Stomach (tissue), 8 donors: ENCODE measurements at regions not wholly inside any gene's neighbourhood (a gene's known extent, or its start where the extent isn't known, plus 50 kb on each side); places are given as distances from the start of the nearest gene placed in this dataset.

Experiments used
- DNase-seq, 2 donors: peaks; one replicate each; pipeline versions ENCODE4 v3.0.0 to v3.0.0-alpha.2; 2013 to 2019
- H3K27ac ChIP-seq, 5 donors: fragments of 200-600 bp in 4 of 5; sonication (generic) in 4 of 5; one replicate each; pipeline ENCODE4 v1.5.1; 2013 to 2019; ENCODE audit warnings: mild to moderate bottlenecking in 1 of 5, moderate library complexity in 1 of 5
- H3K27me3 ChIP-seq, 3 donors: fragments of 200-600 bp; sonication (generic); one replicate each; pipeline ENCODE4 v1.5.1; 2017 to 2019; ENCODE audit warnings: mixed run types in 1 of 3
- H3K36me3 ChIP-seq, 4 donors: fragments of 200-600 bp; sonication (generic); 1 replicate in 3 of 4; 2 replicates in 1 of 4; pipeline ENCODE4 v1.5.1; 2016 to 2019
- H3K4me1 ChIP-seq, 4 donors: fragments of 200-600 bp; sonication (generic); one replicate each; pipeline ENCODE4 v1.5.1; 2016 to 2019
- H3K4me3 ChIP-seq, 4 donors: fragments of 200-600 bp; sonication (generic) in 3 of 4; one replicate each; pipeline ENCODE4 v1.5.1; 2016 to 2019; ENCODE audit warnings: mild to moderate bottlenecking in 1 of 4
- H3K9me3 ChIP-seq, 4 donors: fragments of 200-600 bp; sonication (generic); one replicate each; pipeline ENCODE4 v1.5.1; 2016 to 2019
- EP300 ChIP-seq: sonication (generic); formaldehyde crosslinking; IDR thresholded peaks from one replicate; pipeline ENCODE4 v1.6.1; 2017; ENCODE audit warnings: antibody characterized with exemption
- POLR2A ChIP-seq, 4 donors: fragments of 450-650 bp; IDR thresholded peaks; one replicate each; pipeline ENCODE4 v1.6.1; 2016; ENCODE audit warnings: antibody characterized with exemption in 4 of 4, control low read depth in 2 of 4, mild to moderate bottlenecking in 1 of 4, moderate library complexity in 1 of 4
- POLR2AphosphoS5 ChIP-seq, 3 donors: sonication (generic); formaldehyde crosslinking; IDR thresholded peaks; one replicate each; pipeline ENCODE4 v1.6.1; 2016; ENCODE audit warnings: antibody characterized with exemption in 3 of 3
- WGBS, 5 donors: extraction: QIAGEN DNeasy Blood & Tissue Kit in 3 of 5; methylation state at CpG; one replicate each; pipeline versions ENCODE4 v1.1.5 to v1.1.7; 2013 to 2018; 5-methylcytosine and 5-hydroxymethylcytosine counted together
- intact Hi-C: fragments of 100-400 bp; cut with DNase I; formaldehyde crosslinking; loops from one replicate; pipeline ENCODE4 v1.15.1; 2023; ENCODE audit warnings: low total_unique reads
- TF ChIP-seq, protein P1 (sequence below), 7 experiments: fragments of 450-650 bp in 4 of 7; fragments of 200-600 bp in 3 of 7; sonication (generic) in 3 of 7; IDR thresholded peaks; one replicate each; pipeline ENCODE4 v1.5.1; 2016 to 2019; ENCODE audit warnings: antibody characterized with exemption in 7 of 7, control low read depth in 2 of 7, mild to moderate bottlenecking in 1 of 7
- donor health status: healthy with polysubstance abuse.
- donor health status: Bipolar disorder and iron deficiency.
- donor health status: healthy.

DNA sequence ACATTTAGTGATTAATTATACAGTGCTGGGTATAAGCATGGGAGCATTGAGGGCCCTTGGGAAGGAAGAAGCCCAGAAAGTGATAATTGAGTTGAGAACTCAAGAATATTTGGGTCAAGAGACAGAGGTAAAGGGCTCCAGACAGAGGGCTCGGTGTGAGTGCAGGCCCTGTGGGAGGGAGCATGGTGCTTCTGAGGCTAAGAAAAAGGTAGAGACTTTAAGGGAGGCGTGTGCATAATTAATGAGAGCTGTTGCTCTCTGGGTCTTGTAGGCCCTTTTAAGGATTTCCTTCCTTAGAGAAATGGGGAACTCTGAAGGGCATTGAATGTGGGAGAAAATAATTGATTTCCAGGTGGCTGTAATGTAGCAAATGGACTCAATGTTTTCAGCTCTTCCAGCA is 735.0 kb upstream of the POU3F3 start:
- Histone ChIP-seq H3K9me3 (no peaks in the 10 kb centered on the region), H3K27me3 (no peaks in the 10 kb centered on the region), H3K36me3 (no peaks in the 10 kb centered on the region), H3K4me1 (no peaks in the 10 kb centered on the region), H3K27ac (no peak overlapping the region), H3K4me3 (no peak overlapping the region)
- no peak for DNase-seq
- 62 to 86% (median 67%) methylated on average over 2 of the region's 2 CpGs for WGBS, 5 donors
- intact Hi-C loops = no loop called here
- TF ChIP-seq POLR2AphosphoS5 (IDR thresholded peaks at IDR 0.05) = no peak
- TF ChIP-seq, protein P1, sequence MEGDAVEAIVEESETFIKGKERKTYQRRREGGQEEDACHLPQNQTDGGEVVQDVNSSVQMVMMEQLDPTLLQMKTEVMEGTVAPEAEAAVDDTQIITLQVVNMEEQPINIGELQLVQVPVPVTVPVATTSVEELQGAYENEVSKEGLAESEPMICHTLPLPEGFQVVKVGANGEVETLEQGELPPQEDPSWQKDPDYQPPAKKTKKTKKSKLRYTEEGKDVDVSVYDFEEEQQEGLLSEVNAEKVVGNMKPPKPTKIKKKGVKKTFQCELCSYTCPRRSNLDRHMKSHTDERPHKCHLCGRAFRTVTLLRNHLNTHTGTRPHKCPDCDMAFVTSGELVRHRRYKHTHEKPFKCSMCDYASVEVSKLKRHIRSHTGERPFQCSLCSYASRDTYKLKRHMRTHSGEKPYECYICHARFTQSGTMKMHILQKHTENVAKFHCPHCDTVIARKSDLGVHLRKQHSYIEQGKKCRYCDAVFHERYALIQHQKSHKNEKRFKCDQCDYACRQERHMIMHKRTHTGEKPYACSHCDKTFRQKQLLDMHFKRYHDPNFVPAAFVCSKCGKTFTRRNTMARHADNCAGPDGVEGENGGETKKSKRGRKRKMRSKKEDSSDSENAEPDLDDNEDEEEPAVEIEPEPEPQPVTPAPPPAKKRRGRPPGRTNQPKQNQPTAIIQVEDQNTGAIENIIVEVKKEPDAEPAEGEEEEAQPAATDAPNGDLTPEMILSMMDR (IDR thresholded peaks at IDR 0.05) = no peak
- no peak for TF ChIP-seq POLR2A (IDR thresholded peaks at IDR 0.05)

DNA sequence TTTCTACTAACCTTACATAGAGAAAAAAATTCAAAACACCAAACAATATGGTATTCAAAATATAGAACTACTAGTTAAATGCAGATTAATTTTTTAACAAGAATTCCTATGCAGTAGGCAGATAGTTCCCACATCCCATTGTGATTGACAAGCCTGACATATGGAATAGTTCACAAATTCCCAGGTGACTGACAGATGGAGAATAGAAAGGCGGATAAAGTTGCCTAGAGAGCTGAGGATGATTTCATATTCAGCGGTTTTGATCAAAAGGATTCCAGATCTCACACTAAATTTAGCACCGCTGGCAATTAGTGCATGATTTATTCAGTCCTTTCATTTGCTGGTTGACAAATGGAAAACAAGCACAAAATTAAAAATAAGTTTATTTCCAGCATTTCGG is 733.7 kb upstream of the POU3F3 start:
- intact Hi-C loops = no loop called here
- no peak for DNase-seq
- WGBS, 5 donors = 89 to 94% (median 91%) methylated on average over 4 of the region's 4 CpGs

GRCh38 chr2:104125096-104125495 is 728.8 kb upstream of the POU3F3 start:
- WGBS, 5 donors = 53 to 61% (median 59%) methylated on average over 2 of the region's 2 CpGs

More for the DNA sequence above, 733.7 kb upstream of the POU3F3 start:
- Histone ChIP-seq H3K4me1 (no peaks in the 10 kb centered on the region), H3K9me3 (no peaks in the 10 kb centered on the region), H3K27me3 (no peaks in the 10 kb centered on the region), H3K27ac (no peak overlapping the region), H3K36me3 (no peaks in the 10 kb centered on the region), H3K4me3 (no peak overlapping the region)
- no peak for TF ChIP-seq EP300
- no peak for TF ChIP-seq POLR2A (IDR thresholded peaks at IDR 0.05)
- TF ChIP-seq, protein P1 (IDR thresholded peaks at IDR 0.05) = no peak
- no peak for TF ChIP-seq POLR2AphosphoS5 (IDR thresholded peaks at IDR 0.05)

DNA sequence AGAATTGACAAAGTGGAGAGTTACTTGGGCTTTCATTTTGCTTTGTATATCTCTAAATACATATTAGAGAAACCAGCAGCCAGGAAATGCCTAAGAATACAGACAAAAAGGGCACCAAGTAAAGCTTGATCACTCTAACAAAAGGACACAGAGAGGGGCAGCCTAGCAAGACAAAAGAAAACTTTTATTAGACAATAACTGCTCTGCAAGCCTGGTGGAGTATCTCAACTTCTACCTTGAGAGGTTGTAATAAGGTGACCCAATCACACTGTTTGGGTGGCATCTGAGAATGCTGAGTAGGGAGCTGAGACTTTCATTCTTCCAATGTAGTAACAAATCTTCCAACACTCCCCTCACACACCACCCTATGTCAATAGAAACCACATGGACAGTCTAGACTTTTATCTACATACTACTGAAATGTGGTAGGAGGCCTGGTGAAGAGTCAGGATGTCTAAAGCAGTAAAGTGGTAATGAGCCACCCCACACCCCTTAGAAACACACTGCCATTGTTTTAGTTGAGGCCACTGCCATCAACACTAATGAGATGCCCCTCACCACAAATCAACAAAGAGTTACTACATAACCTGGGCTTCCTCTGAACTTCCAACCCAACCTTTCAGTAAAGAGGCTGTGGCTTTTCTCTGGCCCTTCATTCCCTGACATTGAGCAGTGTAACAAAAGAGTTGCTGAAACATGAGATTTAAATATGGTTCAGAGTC is 726.7 kb upstream of the POU3F3 start:
- H3K27ac ChIP-seq = no peak overlapping the region
- DNase-seq = no peak
- no peaks in the 10 kb centered on the region for H3K27me3 ChIP-seq
- no peak for TF ChIP-seq POLR2AphosphoS5 (IDR thresholded peaks at IDR 0.05)
- no peak for TF ChIP-seq POLR2A (IDR thresholded peaks at IDR 0.05)
- TF ChIP-seq EP300 = no peak
- TF ChIP-seq, protein P1 (IDR thresholded peaks at IDR 0.05) = no peak
- H3K4me1 ChIP-seq = no peaks in the 10 kb centered on the region
- intact Hi-C loops = no loop called here
- no peaks in the 10 kb centered on the region for H3K9me3 ChIP-seq
- H3K4me3 ChIP-seq = no peak overlapping the region
- no peaks in the 10 kb centered on the region for H3K36me3 ChIP-seq

More at GRCh38 chr2:104125096-104125495, 728.8 kb upstream of the POU3F3 start:
- no peaks in the 10 kb centered on the region for H3K27me3 ChIP-seq
- no peaks in the 10 kb centered on the region for H3K9me3 ChIP-seq
- no peaks in the 10 kb centered on the region for H3K4me1 ChIP-seq
- intact Hi-C loops = no loop called here
- no peaks in the 10 kb centered on the region for H3K36me3 ChIP-seq
- H3K4me3 ChIP-seq = no peak overlapping the region
- no peak for DNase-seq
- no peak overlapping the region for H3K27ac ChIP-seq
- TF ChIP-seq, protein P1 (IDR thresholded peaks at IDR 0.05) = no peak
- TF ChIP-seq POLR2A (IDR thresholded peaks at IDR 0.05) (no peak), POLR2AphosphoS5 (IDR thresholded peaks at IDR 0.05) (no peak), EP300 (no peak)
